ENCODE measurements at regions not wholly inside any gene's neighbourhood (a gene's known extent, or its start where the extent isn't known, plus 50 kb on each side); places are given as distances from the start of the nearest gene placed in this dataset.

DNA sequence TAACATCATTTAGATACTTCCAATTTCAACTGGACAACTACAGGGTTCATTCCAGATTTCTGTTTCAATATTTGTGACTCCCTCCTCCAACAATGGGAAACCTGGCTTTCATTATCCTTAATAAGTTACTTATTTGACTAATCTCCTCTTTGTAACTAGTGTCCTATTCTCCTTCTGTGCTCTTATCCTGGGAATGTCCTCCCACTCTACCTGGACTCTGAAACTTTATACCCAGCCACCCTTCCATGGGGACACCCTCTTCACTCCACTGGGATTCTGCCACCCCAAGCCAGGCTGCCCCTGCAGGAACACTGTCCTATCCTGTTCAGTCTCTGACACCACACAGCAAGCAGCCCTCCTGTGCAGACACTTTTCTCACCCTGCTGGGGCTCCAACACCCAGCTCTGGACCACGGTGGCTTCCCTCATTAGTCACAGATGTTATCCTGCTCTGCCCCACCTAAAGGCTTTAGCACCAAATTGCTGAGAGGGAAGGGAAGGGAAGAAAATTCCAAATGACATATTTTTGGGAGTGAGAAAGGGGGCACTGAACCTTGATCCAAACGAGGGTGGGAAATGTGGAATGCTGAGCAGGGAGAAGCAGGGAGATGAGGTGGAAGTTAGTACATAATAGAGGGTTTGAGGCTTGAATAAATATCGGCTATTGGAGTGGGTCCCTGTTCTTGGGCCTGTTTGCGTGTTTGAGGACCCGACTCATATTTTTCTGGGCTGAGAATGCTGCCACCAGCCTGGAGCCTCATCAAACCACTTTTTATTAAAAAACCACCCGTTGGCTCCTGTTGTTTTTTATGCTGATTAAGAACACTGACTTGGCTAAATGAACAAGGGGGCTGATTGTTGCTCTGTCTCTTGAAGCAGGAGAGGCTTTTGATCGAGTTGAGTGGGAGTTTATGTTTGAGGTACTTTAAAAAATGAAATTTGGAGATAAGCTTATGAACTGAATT lies 54.0 kb upstream of the AKIRIN2 start:
- no peaks in the 10 kb centered on the region for H3K27me3 ChIP-seq (ENCODE audit: insufficient read depth, low read length)
- no peak overlapping the region for H3K56ac ChIP-seq (ENCODE audit: insufficient read length, low read depth, low read length)
- no peak overlapping the region for H3K27ac ChIP-seq (ENCODE audit: insufficient read length, low read depth, low read length)
- H3K27ac Mint-ChIP-seq: no peak overlapping the region; a peak in 1 of 7 replicates
- H3K14ac ChIP-seq (ENCODE audit: insufficient read depth, low read length): no peak overlapping the region; the same call in 1 of the 2 replicates
- peaks cover 0 to 4% (median 4%) of the 10 kb centered on the region in 3 experiments; a peak in 2 of 7 replicates for H3K36me3 Mint-ChIP-seq (ENCODE audit: insufficient read depth in 1 of 3, low read depth in 3 of 3)
- no peak overlapping the region for H3K23ac ChIP-seq (ENCODE audit: insufficient read length, low read depth, low read length)
- H3K4me1 Mint-ChIP-seq: peaks cover 12 to 16% of the 10 kb centered on the region in 2 experiments
- H2BK20ac ChIP-seq (ENCODE audit: low read depth, low read length, poor library complexity, severe bottlenecking): no peak overlapping the region
- no peaks in the 10 kb centered on the region for H3K23me2 ChIP-seq (ENCODE audit: insufficient read length, low read depth, low read length, poor library complexity, severe bottlenecking)
- H3K4me3 Mint-ChIP-seq: no peak overlapping the region; a peak in 1 of 5 replicates
- no peak overlapping the region for H4K5ac ChIP-seq (ENCODE audit: insufficient read length, low read depth, low read length)
- no peak overlapping the region for H3T11ph ChIP-seq (ENCODE audit: low read length)
- no peak overlapping the region for H2BK5ac ChIP-seq (ENCODE audit: insufficient read length, low read length)
- H3K4me2 ChIP-seq (ENCODE audit: insufficient read depth, insufficient read length, low read length): no peak overlapping the region
- H2AK5ac ChIP-seq (ENCODE audit: insufficient read length, low read length): no peak overlapping the region
- H2BK15ac ChIP-seq (ENCODE audit: low read depth, low read length): no peak overlapping the region
- WGBS (ENCODE audit: extremely low coverage, insufficient read length, low lambda C conversion rate): no CpG with 5 or more reads among the region's 7 CpGs
- no peak overlapping the region for H2AFZ ChIP-seq (ENCODE audit: low read length)
- H3K79me2 ChIP-seq (ENCODE audit: insufficient read depth, low read length): no peaks in the 10 kb centered on the region
- H4K8ac ChIP-seq (replicated peaks; ENCODE audit: insufficient read length, low read depth, low read length): no peak overlapping the region
- no peak overlapping the region for H3K18ac ChIP-seq (ENCODE audit: insufficient read length, low read depth, low read length)
- H4K20me1 ChIP-seq (ENCODE audit: control insufficient read depth, insufficient read depth, insufficient read length): no peaks in the 10 kb centered on the region
- no peaks in the 10 kb centered on the region for H3K9me3 ChIP-seq (ENCODE audit: control insufficient read depth, low read depth, low read length)
- H3K9ac ChIP-seq (ENCODE audit: extremely low read depth, insufficient read length, low read length): no peak overlapping the region
- no peaks in the 10 kb centered on the region; the same call in 1 of the 2 replicates for H3K27me3 Mint-ChIP-seq (ENCODE audit: low read depth)
- H3K9me3 Mint-ChIP-seq: peaks cover 3 to 8% of the 10 kb centered on the region in 2 experiments; a peak in 3 of 5 replicates
- no peaks in the 10 kb centered on the region for H3K79me1 ChIP-seq (ENCODE audit: insufficient read depth, low read depth, low read length, poor library complexity, severe bottlenecking)
- no peaks in the 10 kb centered on the region; the same call in 1 of the 2 replicates for H3K4me1 ChIP-seq (ENCODE audit: insufficient read depth, low read length)
- H2BK120ac ChIP-seq (ENCODE audit: low read depth, low read length, poor library complexity, severe bottlenecking): no peak overlapping the region
- H4K91ac ChIP-seq (ENCODE audit: insufficient read length, low read depth, low read length): no peak overlapping the region
- TF ChIP-seq, protein P1, sequence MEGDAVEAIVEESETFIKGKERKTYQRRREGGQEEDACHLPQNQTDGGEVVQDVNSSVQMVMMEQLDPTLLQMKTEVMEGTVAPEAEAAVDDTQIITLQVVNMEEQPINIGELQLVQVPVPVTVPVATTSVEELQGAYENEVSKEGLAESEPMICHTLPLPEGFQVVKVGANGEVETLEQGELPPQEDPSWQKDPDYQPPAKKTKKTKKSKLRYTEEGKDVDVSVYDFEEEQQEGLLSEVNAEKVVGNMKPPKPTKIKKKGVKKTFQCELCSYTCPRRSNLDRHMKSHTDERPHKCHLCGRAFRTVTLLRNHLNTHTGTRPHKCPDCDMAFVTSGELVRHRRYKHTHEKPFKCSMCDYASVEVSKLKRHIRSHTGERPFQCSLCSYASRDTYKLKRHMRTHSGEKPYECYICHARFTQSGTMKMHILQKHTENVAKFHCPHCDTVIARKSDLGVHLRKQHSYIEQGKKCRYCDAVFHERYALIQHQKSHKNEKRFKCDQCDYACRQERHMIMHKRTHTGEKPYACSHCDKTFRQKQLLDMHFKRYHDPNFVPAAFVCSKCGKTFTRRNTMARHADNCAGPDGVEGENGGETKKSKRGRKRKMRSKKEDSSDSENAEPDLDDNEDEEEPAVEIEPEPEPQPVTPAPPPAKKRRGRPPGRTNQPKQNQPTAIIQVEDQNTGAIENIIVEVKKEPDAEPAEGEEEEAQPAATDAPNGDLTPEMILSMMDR (conservative IDR thresholded peaks at IDR 0.05): no peak
- H2BK12ac ChIP-seq (ENCODE audit: insufficient read length, low read depth, low read length): no peak overlapping the region
- no peak for DNase-seq
- no peak overlapping the region for H3K4ac ChIP-seq (ENCODE audit: low read depth, low read length)
